Keratinocyte (primary cell): ENCODE measurements at regions not wholly inside any gene's neighbourhood (a gene's known extent, or its start where the extent isn't known, plus 50 kb on each side); places are given as distances from the start of the nearest gene placed in this dataset.

ENCODE experiments used
- DNase-seq: peaks from one replicate; pipeline ENCODE4 v3.0.0-alpha.2; 2011; ENCODE audit warnings: low read depth, missing footprints, low spot score
- FAIRE-seq: peaks from 2 replicates; lab custom pipeline; 2011; peaks lifted over from hg19 to GRCh38; lab: Jason Lieb, UNC
- H2AFZ ChIP-seq: 2 replicates; pipeline ENCODE4 v1.6.0; 2012; ENCODE audit warnings: low read length, control low read depth, inconsistent platforms; ENCODE audit not compliant: control insufficient read depth
- H3K27ac ChIP-seq: 2 replicates; pipeline ENCODE4 v1.5.1; 2011; ENCODE audit warnings: low read length; ENCODE audit not compliant: control insufficient read depth, insufficient read depth
- H3K27me3 ChIP-seq: 3 replicates; pipeline ENCODE4 v1.6.0; 2011; ENCODE audit warnings: low read length; ENCODE audit not compliant: control insufficient read depth, insufficient read depth; ENCODE audit errors: extremely low read depth
- H3K36me3 ChIP-seq, 2 experiments: 2 replicates in 1 of 2; 3 replicates in 1 of 2; pipeline ENCODE4 v1.5.1; 2011; ENCODE audit warnings: low read length in 2 of 2, mild to moderate bottlenecking in 1 of 2; ENCODE audit not compliant: control insufficient read depth in 2 of 2, insufficient read depth in 2 of 2; ENCODE audit errors: extremely low read depth in 1 of 2
- H3K4me1 ChIP-seq: 3 replicates; pipeline ENCODE4 v1.5.1; 2011; ENCODE audit warnings: low read length; ENCODE audit not compliant: control insufficient read depth, insufficient read depth; ENCODE audit errors: extremely low read depth
- H3K4me2 ChIP-seq: 3 replicates; pipeline ENCODE4 v1.6.0; 2011; ENCODE audit warnings: low read depth, low read length; ENCODE audit not compliant: control insufficient read depth, insufficient read depth; ENCODE audit errors: extremely low read depth
- H3K4me3 ChIP-seq, 3 experiments: fragments of 200-600 bp in 1 of 3; sonication (generic) in 1 of 3; 2 replicates in 2 of 3; 3 replicates in 1 of 3; pipeline ENCODE4 v1.5.1; 2011 to 2016; ENCODE audit warnings: low read length in 3 of 3, mild to moderate bottlenecking in 3 of 3, control low read depth in 2 of 3, inconsistent platforms in 1 of 3, low read depth in 1 of 3, mixed read lengths in 1 of 3, mixed run types in 1 of 3, moderate library complexity in 1 of 3; ENCODE audit not compliant: control insufficient read depth in 2 of 3, insufficient read depth in 2 of 3; ENCODE audit errors: extremely low read depth in 1 of 3
- H3K79me2 ChIP-seq: 2 replicates; pipeline ENCODE4 v1.6.0; 2012; ENCODE audit warnings: low read length; ENCODE audit not compliant: control insufficient read depth, insufficient read depth
- H3K9ac ChIP-seq: 3 replicates; pipeline ENCODE4 v1.6.0; 2011; ENCODE audit warnings: low read length; ENCODE audit not compliant: control insufficient read depth, insufficient read depth; ENCODE audit errors: extremely low read depth
- H3K9me1 ChIP-seq: 3 replicates; pipeline ENCODE4 v1.6.0; 2011; ENCODE audit warnings: low read length; ENCODE audit not compliant: control insufficient read depth, insufficient read depth; ENCODE audit errors: extremely low read depth
- H3K9me3 ChIP-seq: 2 replicates; pipeline ENCODE4 v1.5.1; 2012; ENCODE audit warnings: low read depth, low read length; ENCODE audit not compliant: control insufficient read depth
- H4K20me1 ChIP-seq: 3 replicates; pipeline ENCODE4 v1.6.0; 2011; ENCODE audit warnings: low read length; ENCODE audit not compliant: control insufficient read depth, insufficient read depth; ENCODE audit errors: extremely low read depth
- CTCF ChIP-seq, 3 experiments: IDR thresholded peaks in 1 of 3; conservative IDR thresholded peaks in 1 of 3; optimal IDR thresholded peaks in 1 of 3; 2 replicates in 2 of 3; 3 replicates in 1 of 3; pipeline versions ENCODE3 to v1.5.1; 2011; ENCODE audit warnings: low read length in 3 of 3, mild to moderate bottlenecking in 3 of 3, moderate library complexity in 2 of 3, control low read depth in 1 of 3, inconsistent platforms in 1 of 3; ENCODE audit not compliant: insufficient read depth in 2 of 3; ENCODE audit errors: extremely low read depth in 1 of 3
- EZH2 ChIP-seq: IDR thresholded peaks from one replicate; pipeline ENCODE4 v1.6.1; 2012; ENCODE audit warnings: inconsistent platforms, mild to moderate bottlenecking, low read length, moderate library complexity
- dilution Hi-C: fragments of 300-500 bp; cut with MboI; formaldehyde crosslinking; loops from one replicate; pipeline ENCODE4 v1.7.0; 2020; ENCODE audit warnings: low sequenced_read_pairs; ENCODE audit not compliant: extremely low pct_ligation_motif_present

DNA sequence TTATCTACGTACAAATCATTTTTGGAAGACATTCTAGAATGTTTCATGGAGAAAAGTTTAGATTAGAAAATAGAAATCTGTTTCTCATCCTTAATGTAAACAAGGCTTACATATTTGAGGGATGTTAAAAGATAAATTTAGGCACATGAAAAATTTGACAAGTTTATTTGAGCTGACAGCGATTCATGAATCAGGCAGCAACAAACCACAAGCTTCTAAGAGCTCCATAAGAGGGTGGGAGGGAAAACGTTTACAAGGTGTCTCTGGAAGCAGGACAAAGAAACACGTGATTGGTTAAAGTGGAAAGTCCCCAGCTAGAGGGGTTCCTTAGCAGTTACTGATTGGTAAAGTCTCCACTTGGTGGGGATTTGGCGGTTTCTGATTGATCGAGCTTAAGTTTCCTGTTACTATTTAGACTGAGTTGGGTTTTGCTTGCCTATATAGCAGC, 228.9 kb upstream of the PITRM1 start:
- H3K4me3 ChIP-seq, result no peak overlapping the region
- H3K9me1 ChIP-seq, result no peaks in the 10 kb centered on the region
- H3K4me1 ChIP-seq, result no peaks in the 10 kb centered on the region
- no peaks in the 10 kb centered on the region for H4K20me1 ChIP-seq
- H3K9me3 ChIP-seq, result no peaks in the 10 kb centered on the region
- no peak overlapping the region for H3K27ac ChIP-seq
- no peaks in the 10 kb centered on the region for H3K79me2 ChIP-seq
- dilution Hi-C loops, result no loop called here
- H3K9ac ChIP-seq, result no peak overlapping the region
- H3K4me2 ChIP-seq, result no peak overlapping the region
- no peak overlapping the region for H2AFZ ChIP-seq
- FAIRE-seq, result no peak
- H3K27me3 ChIP-seq, result no peaks in the 10 kb centered on the region
- no peaks in the 10 kb centered on the region for H3K36me3 ChIP-seq
- DNase-seq, result no peak
- TF ChIP-seq CTCF (optimal IDR thresholded peaks at IDR 0.05 in 1 of 3, IDR thresholded peaks at IDR 0.05 in 1 of 3, conservative IDR thresholded peaks at IDR 0.05 in 1 of 3; ENCODE audit: extremely low read depth in 1 of 3, insufficient read depth in 2 of 3, low read length in 3 of 3), result no peak

DNA sequence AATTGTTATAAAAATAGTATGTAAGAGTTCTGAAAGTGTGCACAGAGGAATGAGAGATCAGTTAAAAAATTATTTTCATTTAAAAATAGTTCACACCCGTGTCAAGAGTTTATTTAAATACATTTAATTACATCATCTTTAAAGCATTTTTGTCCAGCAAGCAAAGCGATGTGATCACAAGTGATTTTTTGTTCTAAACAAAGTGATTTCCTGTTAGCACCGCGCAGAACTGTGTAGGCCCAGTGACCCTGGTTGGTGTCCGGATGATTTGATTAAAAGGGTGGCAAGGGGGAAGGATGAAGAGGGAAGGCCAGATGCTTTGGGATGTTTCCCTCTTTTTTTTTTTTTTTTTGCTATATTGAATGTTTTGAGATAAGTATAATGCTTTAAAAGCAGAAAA, 227.8 kb upstream of the PITRM1 start:
- no peak overlapping the region for H3K4me2 ChIP-seq
- FAIRE-seq (no peak), DNase-seq (no peak)
- H4K20me1 ChIP-seq, result no peaks in the 10 kb centered on the region
- H3K27ac ChIP-seq, result no peak overlapping the region
- no peak overlapping the region for H3K4me3 ChIP-seq
- TF ChIP-seq EZH2 (no peak), CTCF (optimal IDR thresholded peaks at IDR 0.05 in 1 of 3, IDR thresholded peaks at IDR 0.05 in 1 of 3, conservative IDR thresholded peaks at IDR 0.05 in 1 of 3; ENCODE audit: extremely low read depth in 1 of 3, insufficient read depth in 2 of 3, low read length in 3 of 3) (no peak)
- dilution Hi-C loops, result no loop called here
- no peak overlapping the region for H3K9ac ChIP-seq
- no peaks in the 10 kb centered on the region for H3K9me1 ChIP-seq
- H2AFZ ChIP-seq, result no peak overlapping the region
- H3K27me3 ChIP-seq, result no peaks in the 10 kb centered on the region
- no peaks in the 10 kb centered on the region for H3K9me3 ChIP-seq
- H3K79me2 ChIP-seq, result no peaks in the 10 kb centered on the region
- H3K36me3 ChIP-seq, result no peaks in the 10 kb centered on the region
- H3K4me1 ChIP-seq, result no peaks in the 10 kb centered on the region
